ENCODE measurements at regions not wholly inside any gene's neighbourhood (a gene's known extent, or its start where the extent isn't known, plus 50 kb on each side); places are given as distances from the start of the nearest gene placed in this dataset.

DNA sequence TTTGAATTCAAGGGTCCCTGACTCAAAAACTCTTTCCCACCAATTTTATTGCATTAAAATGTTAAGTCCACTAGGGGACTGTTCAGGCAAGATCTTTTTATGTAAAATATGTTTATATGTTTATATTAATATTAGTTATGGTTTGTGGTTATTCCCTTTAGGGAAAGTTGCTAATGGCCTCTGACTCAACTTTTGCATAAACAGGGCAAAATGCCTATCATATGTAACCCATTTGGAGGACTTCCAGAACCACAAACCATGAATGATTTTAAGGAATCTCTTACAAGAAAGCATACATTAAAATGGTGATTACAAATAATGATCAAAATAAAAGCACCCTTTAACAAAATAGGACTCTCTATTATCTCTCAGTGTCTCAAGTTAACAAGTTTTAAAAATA lies 1484.5 kb upstream of the ZEB2 start:
- Mint-ChIP-seq H3K27ac (ENCODE audit: low read depth, unreplicated experiment) (no peak overlapping the region), H3K36me3 (ENCODE audit: insufficient read depth, unreplicated experiment) (no peaks in the 10 kb centered on the region), H3K9me3 (ENCODE audit: unreplicated experiment) (no peaks in the 10 kb centered on the region), H3K4me3 (ENCODE audit: unreplicated experiment) (no peak overlapping the region), H3K4me1 (ENCODE audit: insufficient read depth, unreplicated experiment) (peaks cover 6% of the 10 kb centered on the region), H3K27me3 (ENCODE audit: insufficient read depth, unreplicated experiment) (no peaks in the 10 kb centered on the region)
- CTCF ChIA-PET: no interaction called here
- peak; percentile 65 for DNase-seq (ENCODE audit: unreplicated experiment)
- no peak for TF ChIP-seq CTCF (IDR thresholded peaks at IDR 0.05; ENCODE audit: unreplicated experiment)
- BruUV-seq (replicated peaks): no TSS peak
- intact Hi-C loops (cut with micrococcal nuclease): no loop called here
- POLR2A ChIA-PET: no interaction called here

DNA sequence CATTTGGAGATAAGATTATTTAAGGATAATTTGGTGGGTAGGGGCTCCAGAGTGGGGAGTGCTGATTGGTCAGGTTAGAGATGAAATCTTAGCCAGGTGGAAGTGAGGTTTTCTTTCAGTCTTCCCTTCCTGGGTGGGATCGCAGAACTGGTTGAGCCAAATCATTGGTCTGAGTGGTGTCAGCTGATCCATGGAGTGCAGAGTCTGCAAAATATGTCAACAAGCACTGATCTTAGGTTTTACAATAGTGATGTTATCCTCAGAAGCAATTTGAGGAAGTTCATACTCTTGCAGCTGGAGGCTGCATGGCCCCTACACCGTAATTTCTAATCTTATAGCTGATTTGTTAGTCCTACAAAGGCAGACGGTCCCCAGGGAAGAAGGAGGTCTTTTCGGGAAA lies 1483.4 kb upstream of the ZEB2 start:
- CTCF ChIA-PET: interaction anchor here (0.5 to 0.7 kb wide), 3 partner anchors 75 to 848 kb away, joined by 3 read pairs; no protein-coding TSS in a partner anchor

DNA sequence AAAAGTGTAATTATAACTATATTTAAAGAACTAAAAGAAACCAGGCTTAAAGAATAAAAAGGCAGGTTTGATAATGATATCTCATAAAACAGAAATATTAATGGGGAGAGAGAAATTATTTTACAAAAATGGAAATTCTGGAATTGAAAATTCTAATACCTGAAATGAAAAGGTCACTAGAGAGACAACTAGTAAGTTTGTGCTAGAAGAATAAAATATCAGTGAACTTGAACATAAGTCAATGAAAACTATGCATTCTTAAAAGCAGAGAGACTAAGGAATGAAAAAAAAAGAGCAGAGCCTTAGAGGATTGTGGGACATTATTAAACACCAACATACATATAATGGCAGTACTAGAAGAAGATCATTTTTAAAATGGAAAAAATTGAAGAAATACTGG lies 1475.0 kb upstream of the ZEB2 start:
- CTCF ChIA-PET: interaction anchor here (0.6 kb wide), 1 partner anchor 53 kb away, joined by 3 read pairs; no protein-coding TSS in a partner anchor
- no peaks in the 10 kb centered on the region for H3K27me3 Mint-ChIP-seq (ENCODE audit: insufficient read depth, unreplicated experiment)
- H3K9me3 Mint-ChIP-seq (ENCODE audit: unreplicated experiment): peaks cover 19% of the 10 kb centered on the region
- POLR2A ChIA-PET: no interaction called here
- H3K4me1 Mint-ChIP-seq (ENCODE audit: insufficient read depth, unreplicated experiment): no peaks in the 10 kb centered on the region
- intact Hi-C loops (cut with micrococcal nuclease): no loop called here
- no peaks in the 10 kb centered on the region for H3K36me3 Mint-ChIP-seq (ENCODE audit: insufficient read depth, unreplicated experiment)
- no TSS peak for BruUV-seq (replicated peaks)
- no peak overlapping the region for H3K4me3 Mint-ChIP-seq (ENCODE audit: unreplicated experiment)
- no peak overlapping the region for H3K27ac Mint-ChIP-seq (ENCODE audit: low read depth, unreplicated experiment)
- TF ChIP-seq CTCF (IDR thresholded peaks at IDR 0.05; ENCODE audit: unreplicated experiment): no peak
- DNase-seq (ENCODE audit: unreplicated experiment): no peak

More for the DNA sequence above, 1483.4 kb upstream of the ZEB2 start:
- intact Hi-C loops (cut with micrococcal nuclease): no loop called here
- no peak overlapping the region for H3K27ac Mint-ChIP-seq (ENCODE audit: low read depth, unreplicated experiment)
- no peak overlapping the region for H3K4me3 Mint-ChIP-seq (ENCODE audit: unreplicated experiment)
- POLR2A ChIA-PET: no interaction called here
- BruUV-seq (replicated peaks): no TSS peak
- no peaks in the 10 kb centered on the region for H3K9me3 Mint-ChIP-seq (ENCODE audit: unreplicated experiment)
- H3K27me3 Mint-ChIP-seq (ENCODE audit: insufficient read depth, unreplicated experiment): no peaks in the 10 kb centered on the region
- no peak for TF ChIP-seq CTCF (IDR thresholded peaks at IDR 0.05; ENCODE audit: unreplicated experiment)
- H3K4me1 Mint-ChIP-seq (ENCODE audit: insufficient read depth, unreplicated experiment): peaks cover 6% of the 10 kb centered on the region
- no peaks in the 10 kb centered on the region for H3K36me3 Mint-ChIP-seq (ENCODE audit: insufficient read depth, unreplicated experiment)
- DNase-seq (ENCODE audit: unreplicated experiment): no peak

DNA sequence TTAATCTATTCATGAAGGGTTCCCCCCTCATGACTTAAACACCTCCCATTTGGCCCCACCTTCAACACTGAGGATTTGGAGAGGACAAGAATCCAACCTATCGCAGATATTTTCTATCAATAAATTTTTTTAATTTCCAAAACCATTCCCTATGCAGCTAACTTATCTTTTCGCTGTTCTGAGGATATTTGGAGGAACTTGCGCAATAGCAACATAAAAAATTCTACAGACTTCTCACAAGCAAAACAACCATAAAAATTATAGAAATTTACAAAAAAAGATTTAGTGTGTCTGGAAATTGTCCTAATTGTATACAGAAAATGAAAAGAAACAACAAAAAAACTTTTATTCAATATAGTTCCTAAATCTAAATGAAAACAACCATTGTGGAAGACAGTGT lies 1472.7 kb upstream of the ZEB2 start:
- Mint-ChIP-seq H3K9me3 (ENCODE audit: unreplicated experiment) (peaks cover 19% of the 10 kb centered on the region), H3K4me3 (ENCODE audit: unreplicated experiment) (no peak overlapping the region), H3K27me3 (ENCODE audit: insufficient read depth, unreplicated experiment) (no peaks in the 10 kb centered on the region), H3K4me1 (ENCODE audit: insufficient read depth, unreplicated experiment) (no peaks in the 10 kb centered on the region), H3K36me3 (ENCODE audit: insufficient read depth, unreplicated experiment) (no peaks in the 10 kb centered on the region), H3K27ac (ENCODE audit: low read depth, unreplicated experiment) (no peak overlapping the region)
- no peak for DNase-seq (ENCODE audit: unreplicated experiment)
- TF ChIP-seq CTCF (IDR thresholded peaks at IDR 0.05; ENCODE audit: unreplicated experiment): no peak
- BruUV-seq (replicated peaks): no TSS peak
- ChIA-PET CTCF (no interaction called here), POLR2A (no interaction called here)
- intact Hi-C loops (cut with micrococcal nuclease): no loop called here

Measured in MCF 10A (cell line).